ENCODE measurements at regions not wholly inside any gene's neighbourhood (a gene's known extent, or its start where the extent isn't known, plus 50 kb on each side); places are given as distances from the start of the nearest gene placed in this dataset.

DNA sequence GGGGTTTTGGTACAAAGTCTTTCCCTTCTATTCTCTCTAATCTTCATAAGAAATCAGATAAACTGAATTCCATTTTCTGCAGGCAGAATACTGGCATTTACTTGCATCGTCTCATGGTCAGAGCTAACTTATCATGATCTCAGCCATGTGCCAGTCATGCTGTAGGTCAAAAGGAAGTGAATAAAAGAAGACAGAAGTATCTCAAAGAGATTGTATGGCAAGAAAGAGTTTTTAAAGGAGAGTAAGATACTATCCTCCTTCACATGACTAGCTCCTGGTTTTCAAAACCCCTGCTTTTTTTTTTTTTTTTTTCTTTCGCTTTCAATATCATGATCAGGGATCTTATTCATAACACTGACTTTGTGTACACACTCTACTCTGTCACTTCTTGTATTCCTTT is 398.3 kb downstream of the C6orf118 start:
- H3K4me3 Mint-ChIP-seq (ENCODE audit: unreplicated experiment) = no peak overlapping the region
- peaks cover 14% of the 10 kb centered on the region for H3K4me1 Mint-ChIP-seq (ENCODE audit: low read depth)
- no peaks in the 10 kb centered on the region for H3K36me3 Mint-ChIP-seq (ENCODE audit: low read depth)
- no peaks in the 10 kb centered on the region for H3K9me3 Mint-ChIP-seq (ENCODE audit: low read depth)
- no peak for TF ChIP-seq CTCF (IDR thresholded peaks at IDR 0.05)
- DNase-seq (ENCODE audit: low spot score) = no peak
- H3K27me3 Mint-ChIP-seq (ENCODE audit: low read depth) = no peaks in the 10 kb centered on the region
- H3K27ac Mint-ChIP-seq (ENCODE audit: unreplicated experiment) = no peak overlapping the region

GRCh38 chr6:164906766-164907165 is 402.6 kb downstream of the C6orf118 start:
- H3K9me3 Mint-ChIP-seq (ENCODE audit: low read depth) = no peaks in the 10 kb centered on the region
- H3K36me3 Mint-ChIP-seq (ENCODE audit: low read depth) = no peaks in the 10 kb centered on the region
- H3K27ac Mint-ChIP-seq (ENCODE audit: unreplicated experiment) = no peak overlapping the region

DNA sequence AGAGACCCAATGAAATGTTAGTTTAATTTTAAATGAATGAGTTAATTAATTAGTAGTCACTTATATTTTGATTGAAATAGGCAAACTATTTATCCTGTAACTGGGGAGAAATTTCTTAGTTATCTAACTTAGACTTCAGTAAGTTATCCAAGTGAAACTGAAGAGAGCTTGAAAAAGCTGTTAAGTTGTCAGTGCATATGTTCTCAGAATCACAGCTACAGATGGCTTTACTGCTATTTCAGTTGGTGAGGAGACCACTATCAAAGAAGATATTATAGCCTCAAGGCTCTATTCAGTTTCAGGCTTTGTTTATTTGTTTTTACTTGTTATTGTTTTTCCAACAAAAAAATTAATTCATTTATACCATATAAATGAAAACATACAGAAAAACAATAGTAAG is 404.1 kb downstream of the C6orf118 start:
- DNase-seq (ENCODE audit: low spot score) = no peak
- no peak for TF ChIP-seq CTCF (IDR thresholded peaks at IDR 0.05)

More at GRCh38 chr6:164906766-164907165, 402.6 kb downstream of the C6orf118 start:
- Mint-ChIP-seq H3K4me1 (ENCODE audit: low read depth) (peaks cover 4% of the 10 kb centered on the region), H3K4me3 (ENCODE audit: unreplicated experiment) (no peak overlapping the region), H3K27me3 (ENCODE audit: low read depth) (no peaks in the 10 kb centered on the region)
- DNase-seq (ENCODE audit: low spot score) = no peak
- TF ChIP-seq CTCF (IDR thresholded peaks at IDR 0.05) = no peak

GRCh38 chr6:164898412-164898811 is 411.0 kb downstream of the C6orf118 start:
- H3K9me3 Mint-ChIP-seq (ENCODE audit: low read depth) = peaks cover 8% of the 10 kb centered on the region
- DNase-seq (ENCODE audit: low spot score) = no peak

More for the DNA sequence above, 404.1 kb downstream of the C6orf118 start:
- no peaks in the 10 kb centered on the region for H3K4me1 Mint-ChIP-seq (ENCODE audit: low read depth)
- H3K4me3 Mint-ChIP-seq (ENCODE audit: unreplicated experiment) = no peak overlapping the region
- H3K27ac Mint-ChIP-seq (ENCODE audit: unreplicated experiment) = no peak overlapping the region
- H3K27me3 Mint-ChIP-seq (ENCODE audit: low read depth) = no peaks in the 10 kb centered on the region
- no peaks in the 10 kb centered on the region for H3K36me3 Mint-ChIP-seq (ENCODE audit: low read depth)
- no peaks in the 10 kb centered on the region for H3K9me3 Mint-ChIP-seq (ENCODE audit: low read depth)

DNA sequence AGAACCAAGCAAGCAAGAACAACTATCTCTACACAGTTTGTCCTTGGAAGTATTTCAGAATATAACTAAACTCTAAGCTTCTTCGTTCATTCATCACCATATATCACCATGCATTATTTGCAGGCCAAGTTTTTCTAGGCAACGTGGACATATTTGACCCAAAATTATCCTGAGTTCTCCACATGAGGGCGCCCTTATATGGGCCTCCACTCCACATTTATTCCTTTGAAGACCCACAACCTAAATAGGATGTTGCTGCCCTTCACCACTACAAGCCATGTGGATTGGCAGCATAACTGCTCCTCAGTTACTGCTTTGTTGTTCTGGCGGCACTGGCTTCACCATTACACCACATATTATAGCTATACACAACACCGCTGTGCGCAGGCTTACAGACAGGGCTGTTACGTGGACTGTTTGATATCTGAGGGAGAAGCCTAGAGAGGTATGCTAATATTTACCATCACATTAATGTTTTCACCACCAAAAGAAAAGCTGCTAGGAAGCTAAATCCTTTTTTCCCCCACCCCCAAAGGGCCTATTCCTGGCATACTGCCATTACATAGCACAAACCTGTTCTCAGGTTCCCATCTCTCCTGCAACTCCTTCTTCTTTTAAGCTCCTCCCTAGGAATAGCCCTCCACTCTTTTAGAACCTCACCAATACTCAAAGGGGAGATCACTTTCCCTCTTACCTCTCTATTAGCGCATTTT is 411.7 kb downstream of the C6orf118 start:
- no peaks in the 10 kb centered on the region for H3K27me3 Mint-ChIP-seq (ENCODE audit: low read depth)
- peaks cover 8% of the 10 kb centered on the region for H3K9me3 Mint-ChIP-seq (ENCODE audit: low read depth)
- TF ChIP-seq CTCF (IDR thresholded peaks at IDR 0.05) = peak; percentile 45
- H3K4me1 Mint-ChIP-seq (ENCODE audit: low read depth) = peaks cover 8% of the 10 kb centered on the region
- no peak for DNase-seq (ENCODE audit: low spot score)
- H3K36me3 Mint-ChIP-seq (ENCODE audit: low read depth) = no peaks in the 10 kb centered on the region
- no peak overlapping the region for H3K27ac Mint-ChIP-seq (ENCODE audit: unreplicated experiment)
- no peak overlapping the region for H3K4me3 Mint-ChIP-seq (ENCODE audit: unreplicated experiment)

More at GRCh38 chr6:164898412-164898811, 411.0 kb downstream of the C6orf118 start:
- TF ChIP-seq CTCF (IDR thresholded peaks at IDR 0.05) = no peak
- Mint-ChIP-seq H3K4me3 (ENCODE audit: unreplicated experiment) (no peak overlapping the region), H3K27me3 (ENCODE audit: low read depth) (no peaks in the 10 kb centered on the region), H3K4me1 (ENCODE audit: low read depth) (peaks cover 8% of the 10 kb centered on the region), H3K27ac (ENCODE audit: unreplicated experiment) (no peak overlapping the region), H3K36me3 (ENCODE audit: low read depth) (no peaks in the 10 kb centered on the region)
